ENCODE measurements at regions not wholly inside any gene's neighbourhood (a gene's known extent, or its start where the extent isn't known, plus 50 kb on each side); places are given as distances from the start of the nearest gene placed in this dataset.
"Not testable (repeated sequence)": the region's sequence is repeated elsewhere in the genome, so short reads cannot be mapped to it uniquely, and the experiment has no call there.

GRCh38 chr5:44539602-44539919, 150.3 kb upstream of the FGF10 start:
- H3K4me3 ChIP-seq (replicated peaks; ENCODE audit: low read depth, low read length): no peak overlapping the region
- TF ChIP-seq CTCF (IDR thresholded peaks at IDR 0.05; ENCODE audit: low read depth, low read length, missing control alignments): no peak

GRCh38 chr5:44538797-44539601, 149.8 kb upstream of the FGF10 start:
- no peak for DNase-seq (ENCODE audit: extremely low read depth, low read depth)
- no peak overlapping the region for H3K4me3 ChIP-seq (replicated peaks; ENCODE audit: low read depth, low read length)
- no peak for TF ChIP-seq CTCF (IDR thresholded peaks at IDR 0.05; ENCODE audit: low read depth, low read length, missing control alignments)

More at GRCh38 chr5:44539602-44539919, 150.3 kb upstream of the FGF10 start:
- DNase-seq (ENCODE audit: extremely low read depth, low read depth): no peak

DNA sequence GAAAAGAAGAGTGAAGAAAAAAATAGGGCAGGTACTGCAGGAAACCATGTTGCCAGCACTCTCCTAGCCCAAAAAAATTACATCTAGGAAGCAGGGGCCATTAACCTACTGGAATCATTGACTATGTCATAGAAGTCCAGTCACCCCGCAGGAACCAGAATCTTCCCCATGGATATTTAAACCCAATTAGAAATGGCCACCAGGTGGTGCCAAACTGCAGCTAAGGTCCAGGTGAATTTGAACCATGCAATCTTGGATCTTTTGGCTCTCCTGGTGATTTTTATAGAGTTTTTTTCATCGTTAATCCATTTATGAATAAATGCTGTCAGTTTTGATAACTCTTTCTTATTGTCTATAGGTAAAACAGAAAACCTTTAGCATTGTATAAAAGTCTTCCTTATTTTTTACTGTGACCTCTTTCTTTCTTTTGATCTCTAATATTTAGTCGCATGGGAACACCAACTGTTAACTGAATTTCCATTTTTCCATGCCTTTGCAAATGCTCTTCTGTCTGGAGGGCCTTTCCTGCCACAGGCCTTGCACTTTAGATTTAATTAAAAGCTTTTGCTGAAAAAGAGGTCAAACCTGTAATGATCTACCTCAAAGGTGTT, 147.5 kb upstream of the FGF10 start:
- peak; percentile 30 for TF ChIP-seq CTCF (IDR thresholded peaks at IDR 0.05; ENCODE audit: low read depth, low read length, missing control alignments)
- no peak overlapping the region for H3K4me3 ChIP-seq (replicated peaks; ENCODE audit: low read depth, low read length)
- DNase-seq (ENCODE audit: extremely low read depth, low read depth): no peak

DNA sequence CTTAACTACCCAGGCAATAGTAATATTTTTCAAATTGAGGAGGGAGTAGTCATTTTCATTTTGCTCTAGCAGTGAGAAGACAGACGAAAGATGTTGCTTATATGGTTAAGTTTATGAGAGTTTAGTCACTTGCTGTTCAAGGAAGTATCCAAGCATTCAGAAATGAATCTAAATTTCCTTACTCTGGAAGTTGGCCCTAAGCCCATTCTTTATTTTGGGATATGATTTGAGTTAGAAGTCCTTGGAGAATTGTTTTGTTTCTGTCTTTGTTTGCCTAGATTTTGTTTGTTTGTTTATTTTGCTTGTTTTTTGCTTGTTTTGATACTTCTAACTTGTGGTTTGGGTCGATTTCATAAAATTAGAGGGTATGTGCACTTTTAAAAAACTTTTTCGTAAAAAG, 146.4 kb upstream of the FGF10 start:
- TF ChIP-seq CTCF (IDR thresholded peaks at IDR 0.05; ENCODE audit: low read depth, low read length, missing control alignments): no peak
- H3K4me3 ChIP-seq (replicated peaks; ENCODE audit: low read depth, low read length): no peak overlapping the region
- no peak for DNase-seq (ENCODE audit: extremely low read depth, low read depth)

GRCh38 chr5:44532981-44533380, 143.8 kb upstream of the FGF10 start:
- DNase-seq (ENCODE audit: extremely low read depth, low read depth): no peak
- no peak overlapping the region for H3K4me3 ChIP-seq (replicated peaks; ENCODE audit: low read depth, low read length)
- TF ChIP-seq CTCF (IDR thresholded peaks at IDR 0.05; ENCODE audit: low read depth, low read length, missing control alignments): no peak

DNA sequence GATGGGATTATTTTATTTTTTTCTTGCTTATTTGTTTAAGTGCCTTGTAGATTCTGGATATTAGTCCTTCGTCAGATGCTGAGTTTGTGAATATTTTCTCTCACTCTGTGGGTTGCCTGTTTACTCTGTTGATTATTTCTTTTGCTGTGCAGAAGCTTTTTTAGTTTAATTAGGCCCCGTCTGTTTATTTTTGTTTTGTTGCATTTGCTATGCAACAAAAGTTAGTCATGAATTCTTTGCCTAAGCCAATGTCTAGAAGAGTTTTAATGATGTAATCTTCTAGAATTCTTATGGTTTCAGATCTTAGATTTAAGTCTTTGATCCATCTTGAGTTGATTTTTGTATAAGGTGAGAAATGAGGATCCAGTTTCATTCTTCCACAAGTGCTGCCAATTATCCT, 142.5 kb upstream of the FGF10 start:
- H3K4me3 ChIP-seq (replicated peaks; ENCODE audit: low read depth, low read length): not testable (repeated sequence)

DNA sequence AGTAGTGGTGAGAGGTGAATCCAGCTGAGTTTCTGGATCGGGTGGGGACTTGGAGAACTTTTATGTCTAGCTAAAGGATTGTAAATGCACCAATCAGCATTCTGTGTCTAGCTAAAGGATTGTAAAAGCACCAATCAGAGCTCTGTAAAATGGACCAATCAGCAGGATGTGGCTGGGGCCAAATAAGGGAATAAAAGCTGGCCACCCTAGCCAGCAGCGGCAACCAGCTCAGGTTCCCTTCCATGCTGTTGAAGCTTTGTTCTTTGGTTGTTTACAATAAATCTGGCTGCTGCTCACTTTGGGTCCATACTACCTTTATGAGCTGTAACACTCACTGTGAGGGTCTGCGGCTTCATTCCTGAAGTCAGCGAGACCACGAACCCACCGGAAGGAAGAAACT, 141.6 kb upstream of the FGF10 start:
- not testable (repeated sequence) for H3K4me3 ChIP-seq (replicated peaks; ENCODE audit: low read depth, low read length); DNase-seq (ENCODE audit: extremely low read depth, low read depth)

More for the DNA sequence above, 142.5 kb upstream of the FGF10 start:
- DNase-seq (ENCODE audit: extremely low read depth, low read depth): not testable (repeated sequence)

GRCh38 chr5:44511596-44511995, 122.4 kb upstream of the FGF10 start:
- TF ChIP-seq CTCF (IDR thresholded peaks at IDR 0.05; ENCODE audit: low read depth, low read length, missing control alignments): no peak
- DNase-seq (ENCODE audit: extremely low read depth, low read depth): no peak
- no peak overlapping the region for H3K4me3 ChIP-seq (replicated peaks; ENCODE audit: low read depth, low read length)
